COLO829 (cell line): ENCODE measurements at regions not wholly inside any gene's neighbourhood (a gene's known extent, or its start where the extent isn't known, plus 50 kb on each side); places are given as distances from the start of the nearest gene placed in this dataset.
A peak's percentile ranks its signal among the peaks of the same experiment; 100 is the strongest.

ENCODE experiments used
- DNase-seq: peaks from one replicate; pipeline ENCODE4 v3.0.0; 2012; ENCODE audit warnings: low spot score

GRCh38 chr2:12027136-12027535, 280.7 kb downstream of the LPIN1 start:
- DNase-seq = no peak

- DNase-seq = no peak
These were observed 285.4 kb downstream of the LPIN1 start for GRCh38 chr2:12031866-12032265.

DNA sequence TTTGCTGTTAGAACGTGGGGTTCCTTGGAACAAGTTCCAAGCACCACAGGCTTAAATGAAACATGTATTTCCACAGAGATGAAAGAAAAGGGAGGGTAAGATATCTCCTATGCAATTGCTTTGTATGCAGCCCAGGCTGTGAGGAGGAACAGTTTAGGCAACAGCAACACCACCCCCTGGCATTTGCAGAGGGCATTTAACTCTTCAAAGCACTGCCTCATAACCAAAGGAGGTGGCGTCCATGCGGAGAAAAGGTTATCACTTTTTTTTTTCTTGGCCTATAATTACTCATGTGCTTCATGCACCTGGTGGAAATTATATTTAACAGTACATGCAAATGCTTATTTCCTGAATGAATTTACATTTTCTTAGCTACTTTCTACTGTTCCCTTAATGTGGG, 286.0 kb downstream of the LPIN1 start:
- no peak for DNase-seq

DNA sequence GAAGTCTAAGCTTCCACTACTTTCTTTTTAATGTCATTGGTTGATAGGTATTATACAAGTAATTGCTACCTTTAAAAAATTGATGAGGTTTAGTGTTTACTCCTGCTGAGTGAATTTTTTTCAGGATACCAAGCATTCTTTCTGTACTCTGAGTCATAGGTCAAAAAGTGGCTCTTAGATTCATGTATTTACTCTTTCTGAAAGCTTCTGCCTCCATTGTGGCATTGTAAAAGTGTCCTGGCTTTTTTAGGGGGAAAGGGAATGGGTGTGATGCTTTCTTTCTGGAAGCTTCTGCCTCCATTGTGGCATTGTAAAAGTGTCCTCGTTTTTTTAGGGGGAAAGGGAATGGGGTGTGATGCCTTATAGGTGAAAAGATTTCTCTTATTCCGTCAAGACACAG, 286.5 kb downstream of the LPIN1 start:
- no peak for DNase-seq

- no peak for DNase-seq
These were observed 287.1 kb downstream of the LPIN1 start for GRCh38 chr2:12033494-12033893.

DNA sequence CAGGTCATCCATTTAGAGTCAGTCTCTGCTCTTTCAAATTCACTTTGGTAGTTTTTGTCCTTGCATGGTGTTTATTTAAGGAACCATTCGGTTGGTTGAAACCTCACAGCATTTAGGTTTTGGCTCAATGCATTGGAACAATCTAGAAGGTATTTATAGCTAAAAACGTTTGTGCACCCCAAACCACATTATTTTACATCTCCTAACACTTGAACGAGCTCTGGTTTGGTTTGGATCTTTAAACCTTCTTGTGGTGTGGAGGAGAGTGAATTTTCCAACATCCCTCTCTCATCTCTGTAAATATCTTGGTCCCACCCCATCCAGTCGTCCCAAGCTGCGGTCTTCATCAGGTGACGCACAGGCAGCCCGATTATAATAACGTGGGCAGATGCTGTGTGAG, 287.9 kb downstream of the LPIN1 start:
- DNase-seq = no peak

DNA sequence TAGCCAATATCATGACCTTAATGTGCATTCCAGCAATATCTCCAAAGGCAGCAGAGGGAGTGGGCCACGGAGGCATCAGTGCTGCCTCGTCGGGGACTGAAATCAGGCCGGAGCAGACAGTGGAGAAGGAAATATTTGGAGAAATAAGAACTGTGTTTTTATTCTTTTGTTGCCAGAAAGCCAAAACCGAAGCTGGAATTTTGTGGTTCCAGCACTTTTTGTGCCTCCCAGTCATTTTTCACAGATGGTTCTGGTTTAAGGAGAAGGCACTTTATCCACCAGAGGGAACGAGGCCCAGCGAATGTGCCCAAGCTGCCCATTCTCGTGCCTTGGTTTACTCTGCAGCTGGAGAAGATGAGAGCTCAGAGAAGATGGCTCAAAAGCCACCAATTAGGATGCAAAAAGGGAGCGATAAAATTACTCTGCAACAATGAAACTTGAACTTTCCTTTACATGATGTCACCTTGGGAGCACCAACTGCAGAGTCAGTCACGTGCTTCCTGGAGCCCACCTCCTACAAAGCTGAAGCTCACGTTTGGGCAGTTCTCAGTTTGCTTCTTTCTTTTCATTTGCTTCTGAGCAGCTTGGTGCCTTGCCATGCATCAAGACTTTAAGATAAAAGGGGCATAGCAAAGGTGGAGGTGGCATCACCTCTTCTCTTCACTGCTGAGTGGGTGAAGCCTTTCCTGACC, 288.7 kb downstream of the LPIN1 start:
- no peak for DNase-seq

- no peak for DNase-seq
These were observed 289.7 kb downstream of the LPIN1 start for GRCh38 chr2:12035956-12036639.

GRCh38 chr2:12036640-12036983, 290.2 kb downstream of the LPIN1 start:
- DNase-seq = no peak

GRCh38 chr2:12037301-12037700, 290.9 kb downstream of the LPIN1 start:
- DNase-seq = no peak

DNA sequence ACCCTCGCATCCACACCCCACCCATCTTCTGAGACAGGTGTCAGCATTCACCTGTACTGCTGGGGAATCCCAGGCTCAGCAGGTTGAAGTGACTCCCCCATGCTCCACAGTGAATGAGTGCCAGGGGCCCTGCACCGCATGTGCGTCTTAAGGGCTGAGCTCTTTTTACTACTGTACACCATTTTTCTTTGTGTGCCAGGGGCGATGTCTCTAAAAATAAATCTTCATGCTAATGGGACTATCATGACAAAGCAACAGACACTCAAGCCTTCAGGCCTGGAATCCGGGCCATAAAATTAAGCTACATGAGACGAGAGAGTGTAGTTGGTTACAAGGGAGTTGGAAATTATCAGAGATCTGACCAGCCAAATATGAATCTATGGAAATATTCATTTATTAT, 294.8 kb downstream of the LPIN1 start:
- DNase-seq = no peak

- no peak for DNase-seq
These were observed 296.7 kb downstream of the LPIN1 start for GRCh38 chr2:12043131-12043530.

GRCh38 chr2:12044857-12045256, 298.4 kb downstream of the LPIN1 start:
- no peak for DNase-seq

DNA sequence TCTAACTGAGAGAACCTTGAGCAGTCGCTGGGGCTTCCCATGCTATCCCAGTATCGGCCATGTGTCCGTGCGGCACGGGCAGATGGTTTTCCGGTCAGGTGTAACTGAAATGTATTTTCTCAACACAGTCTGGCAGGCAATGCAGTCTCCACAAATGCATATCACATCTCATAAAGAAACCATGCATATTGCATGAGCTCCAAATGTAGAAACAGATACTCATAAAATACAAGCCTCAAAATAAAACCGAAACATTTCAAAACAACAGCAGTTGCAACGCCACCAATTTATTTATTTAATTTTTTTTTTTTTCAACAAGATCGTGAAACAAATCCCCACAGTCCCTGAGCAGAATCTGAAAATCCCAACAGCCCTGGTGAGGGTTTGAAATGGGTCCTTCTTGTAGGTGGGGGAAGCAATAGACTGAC, 299.4 kb downstream of the LPIN1 start:
- DNase-seq = no peak

DNA sequence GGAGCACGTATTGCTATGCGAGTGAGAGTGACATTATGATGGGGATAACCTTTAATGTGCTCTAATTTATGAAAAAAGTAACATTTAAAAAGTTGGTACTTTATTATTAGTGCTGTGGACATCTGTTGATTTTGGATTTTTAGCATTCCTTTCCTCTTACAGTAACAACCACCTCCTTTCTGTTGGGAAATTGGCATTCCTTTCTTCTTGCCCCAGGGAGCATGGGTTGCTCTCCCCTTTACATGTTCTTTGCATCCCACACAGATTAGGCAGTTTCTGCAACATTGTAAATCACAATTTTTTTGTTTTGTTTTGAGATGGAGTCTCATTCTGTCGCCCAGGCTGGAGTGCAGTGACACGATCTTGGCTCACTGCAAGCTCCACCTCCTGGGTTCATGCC, 300.2 kb downstream of the LPIN1 start:
- peak; percentile 32 for DNase-seq

GRCh38 chr2:12047761-12048160, 301.3 kb downstream of the LPIN1 start:
- no peak for DNase-seq

- DNase-seq = no peak
These were observed 302.1 kb downstream of the LPIN1 start for GRCh38 chr2:12048550-12048949.

GRCh38 chr2:12050396-12050795, 304.0 kb downstream of the LPIN1 start:
- no peak for DNase-seq

DNA sequence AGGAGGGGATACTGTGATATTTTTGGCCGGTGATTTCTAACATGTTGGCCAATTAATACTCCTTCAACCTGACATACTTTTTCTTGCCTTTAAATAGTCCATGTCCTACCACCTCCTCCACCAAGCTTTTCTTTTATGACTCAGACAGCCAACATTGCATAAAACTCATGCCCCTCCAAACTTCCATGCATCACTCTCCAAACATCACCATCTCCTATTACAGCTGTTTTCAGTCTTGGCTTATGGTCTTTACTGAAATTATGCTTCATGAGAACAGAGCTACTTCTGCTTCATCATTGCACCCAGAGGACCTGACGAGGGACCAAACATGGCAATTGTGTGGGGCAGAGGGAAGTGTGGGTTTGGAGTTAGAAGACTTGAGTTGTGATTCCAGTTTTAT, 305.4 kb downstream of the LPIN1 start:
- DNase-seq = no peak

- DNase-seq = no peak
These were observed 306.4 kb downstream of the LPIN1 start for GRCh38 chr2:12052796-12053195.

GRCh38 chr2:12054956-12055618, 308.7 kb downstream of the LPIN1 start:
- DNase-seq = no peak

GRCh38 chr2:12057436-12058166, 311.2 kb downstream of the LPIN1 start:
- DNase-seq = no peak
